GM23338 (cell line): ENCODE measurements at regions not wholly inside any gene's neighbourhood (a gene's known extent, or its start where the extent isn't known, plus 50 kb on each side); places are given as distances from the start of the nearest gene placed in this dataset.

Experiments
- ATAC-seq: fragments of 200-7000 bp; cut with Tn5 transposase; 3 replicates; pipeline ENCODE4 v1.9.1; 2020
- DNase-seq: peaks from one replicate; pipeline ENCODE4 v3.0.0-alpha.2; 2015; ENCODE audit warnings: low spot score
- H2AFZ ChIP-seq: fragments of 200-600 bp; sonication (generic); 2 replicates; pipeline ENCODE4 v1.8.0; 2016; ENCODE audit warnings: antibody characterized with exemption, mild to moderate bottlenecking, moderate library complexity
- H3F3A ChIP-seq: fragments of 200-600 bp; sonication (generic); replicated peaks from 2 replicates; pipeline ENCODE4 v1.8.0; 2017; ENCODE audit warnings: antibody characterized with exemption, mixed run types, low read depth
- H3K27ac ChIP-seq: fragments of 200-600 bp; sonication (generic); 2 replicates; pipeline ENCODE4 v1.6.1; 2016; ENCODE audit warnings: low read depth
- H3K27me3 ChIP-seq: fragments of 200-600 bp; sonication (generic); 2 replicates; pipeline ENCODE4 v1.8.0; 2016; ENCODE audit warnings: mild to moderate bottlenecking, mixed run types, moderate library complexity; ENCODE audit not compliant: insufficient read depth
- H3K36me3 ChIP-seq: fragments of 200-600 bp; sonication (generic); 2 replicates; pipeline ENCODE4 v1.8.0; 2016; ENCODE audit warnings: mild to moderate bottlenecking; ENCODE audit not compliant: insufficient read depth
- H3K4me1 ChIP-seq: fragments of 200-600 bp; sonication (generic); 2 replicates; pipeline ENCODE4 v1.8.0; 2016; ENCODE audit warnings: mild to moderate bottlenecking, moderate library complexity; ENCODE audit not compliant: insufficient read depth
- H3K4me2 ChIP-seq: fragments of 200-600 bp; sonication (generic); 2 replicates; pipeline ENCODE4 v1.7.1; 2017; ENCODE audit warnings: mixed run types
- H3K4me3 ChIP-seq: fragments of 200-600 bp; sonication (generic); 2 replicates; pipeline ENCODE4 v1.6.1; 2016; ENCODE audit warnings: mixed run types
- H3K79me2 ChIP-seq: fragments of 200-600 bp; sonication (generic); replicated peaks from 2 replicates; pipeline ENCODE4 v1.8.0; 2017; ENCODE audit warnings: mild to moderate bottlenecking; ENCODE audit not compliant: insufficient read depth
- H3K9me2 ChIP-seq: fragments of 200-600 bp; sonication (generic); 2 replicates; pipeline ENCODE4 v1.8.0; 2017; ENCODE audit not compliant: insufficient read depth
- H4K20me1 ChIP-seq: fragments of 200-600 bp; sonication (generic); replicated peaks from 2 replicates; pipeline ENCODE4 v1.8.0; 2017; ENCODE audit warnings: mild to moderate bottlenecking; ENCODE audit not compliant: insufficient read depth
- H3K27ac Mint-ChIP-seq: 2 replicates; pipeline ENCODE4 v1.8.0; 2020; ENCODE audit warnings: inconsistent platforms, mild to moderate bottlenecking, moderate library complexity, mixed read lengths
- H3K27me3 Mint-ChIP-seq: 3 replicates; pipeline ENCODE4 v1.8.0; 2022; ENCODE audit warnings: low read depth, mild to moderate bottlenecking, moderate library complexity, mixed read lengths, inconsistent platforms; ENCODE audit not compliant: insufficient read depth, poor library complexity
- H3K36me3 Mint-ChIP-seq: 3 replicates; pipeline ENCODE4 v1.8.0; 2021; ENCODE audit warnings: low read depth, mild to moderate bottlenecking, inconsistent platforms, moderate library complexity, mixed read lengths
- H3K4me1 Mint-ChIP-seq: 3 replicates; pipeline ENCODE4 v1.8.0; 2020; ENCODE audit warnings: mild to moderate bottlenecking, inconsistent platforms, mixed read lengths
- H3K4me3 Mint-ChIP-seq: 3 replicates; pipeline ENCODE4 v1.8.0; 2021; ENCODE audit warnings: moderate library complexity, mild to moderate bottlenecking, inconsistent platforms, mixed read lengths
- H3K9me3 Mint-ChIP-seq: 3 replicates; pipeline ENCODE4 v1.8.0; 2020; ENCODE audit warnings: moderate library complexity, mild to moderate bottlenecking, inconsistent platforms, mixed read lengths
- CREB1 ChIP-seq: fragments of 250-450 bp; sonication (Bioruptor Pico); IDR thresholded peaks from 2 replicates; pipeline ENCODE4 v1.5.0; 2020; ENCODE audit warnings: low read depth, mild to moderate bottlenecking, moderate library complexity
- ETS1 ChIP-seq: IDR thresholded peaks from 2 replicates; pipeline ENCODE4 v1.6.1; 2016; ENCODE audit warnings: antibody characterized with exemption
- EZH2 ChIP-seq: fragments of 200-600 bp; sonication (generic); IDR thresholded peaks from one replicate; pipeline ENCODE4 v1.8.0; 2017; ENCODE audit warnings: antibody characterized with exemption, mild to moderate bottlenecking, low read depth; ENCODE audit not compliant: unreplicated experiment
- EZH2phosphoT487 ChIP-seq: fragments of 200-600 bp; sonication (generic); IDR thresholded peaks from one replicate; pipeline ENCODE4 v1.8.1; 2018; ENCODE audit warnings: antibody characterized with exemption; ENCODE audit not compliant: unreplicated experiment
- JUNB ChIP-seq: IDR thresholded peaks from one replicate; pipeline ENCODE4 v1.6.1; 2016; ENCODE audit warnings: antibody characterized with exemption; ENCODE audit not compliant: unreplicated experiment
- NANOG ChIP-seq: IDR thresholded peaks from 2 replicates; pipeline ENCODE4 v1.6.1; 2016; ENCODE audit warnings: antibody characterized with exemption, borderline replicate concordance
- POLR2AphosphoS5 ChIP-seq: IDR thresholded peaks from 2 replicates; pipeline ENCODE4 v1.6.1; 2016; ENCODE audit warnings: antibody characterized with exemption, low read depth
- REST ChIP-seq: IDR thresholded peaks from one replicate; pipeline ENCODE4 v1.6.1; 2018; ENCODE audit warnings: antibody characterized with exemption; ENCODE audit not compliant: unreplicated experiment
- ZNF331 ChIP-seq: fragments of 250-450 bp; sonication (Bioruptor Pico); IDR thresholded peaks from 2 replicates; pipeline ENCODE4 v1.5.0; 2020; ENCODE audit warnings: low read depth, mild to moderate bottlenecking, moderate library complexity
- ZNF462 ChIP-seq: fragments of 250-450 bp; sonication (Bioruptor Pico); IDR thresholded peaks from 2 replicates; pipeline ENCODE4 v1.5.0; 2020; ENCODE audit warnings: mild to moderate bottlenecking, moderate library complexity

- ATAC-seq (no peak), DNase-seq (no peak)
- Histone ChIP-seq H3K9me2 (no peaks in the 10 kb centered on the region), H3K79me2 (no peaks in the 10 kb centered on the region), H3K27ac (no peak overlapping the region), H3K36me3 (no peaks in the 10 kb centered on the region), H3F3A (no peaks in the 10 kb centered on the region), H3K4me3 (no peak overlapping the region), H4K20me1 (no peaks in the 10 kb centered on the region), H3K4me1 (no peaks in the 10 kb centered on the region), H3K27me3 (no peaks in the 10 kb centered on the region), H3K4me2 (no peak overlapping the region), H2AFZ (no peak overlapping the region)
- Mint-ChIP-seq H3K9me3 (no peaks in the 10 kb centered on the region), H3K4me1 (peaks cover 10% of the 10 kb centered on the region), H3K27ac (no peak overlapping the region), H3K27me3 (peaks cover 3% of the 10 kb centered on the region), H3K36me3 (no peaks in the 10 kb centered on the region; the same call in 2 of the 3 replicates), H3K4me3 (no peak overlapping the region)
- TF ChIP-seq ZNF462 (CRISPR knock-in tag) (no peak), NANOG (no peak), EZH2 (no peak), ZNF331 (no peak), ETS1 (no peak), REST (no peak), CREB1 (no peak), JUNB (no peak), EZH2phosphoT487 (no peak), POLR2AphosphoS5 (no peak)
These were observed 52.0 kb upstream of the TMPRSS2 start for GRCh38 chr21:41559658-41560631.
